Right cardiac atrium (tissue), 5 donors: ENCODE measurements at regions not wholly inside any gene's neighbourhood (a gene's known extent, or its start where the extent isn't known, plus 50 kb on each side); places are given as distances from the start of the nearest gene placed in this dataset.
A peak's percentile ranks its signal among the peaks of the same experiment; 100 is the strongest.

ENCODE experiments used
- ATAC-seq, 2 donors: fragments of 200-7000 bp; cut with Tn5 transposase; one replicate each; pipeline versions ENCODE4 v1.8.0 to v1.9.1; 2020; ENCODE audit warnings: moderate library complexity in 2 of 2, mild to moderate bottlenecking in 1 of 2
- DNase-seq, 3 donors: peaks; one replicate each; pipeline ENCODE4 v3.0.0-alpha.2; 2020
- H3K27ac ChIP-seq: one replicate; pipeline ENCODE4 v1.5.1; 2013; ENCODE audit warnings: mild to moderate bottlenecking, low read length, control low read depth, moderate library complexity
- H3K27me3 ChIP-seq: one replicate; pipeline ENCODE4 v1.6.1; 2013; ENCODE audit not compliant: control insufficient read depth, insufficient read depth
- H3K4me1 ChIP-seq: one replicate; pipeline ENCODE4 v1.6.1; 2013; ENCODE audit warnings: low read length; ENCODE audit not compliant: control insufficient read depth, insufficient read depth
- H3K4me3 ChIP-seq: one replicate; pipeline ENCODE4 v1.5.1; 2013; ENCODE audit warnings: low read length, control low read depth
- H3K9me3 ChIP-seq: one replicate; pipeline ENCODE4 v1.6.1; 2013; ENCODE audit warnings: low read length; ENCODE audit not compliant: control insufficient read depth
- WGBS: extraction: QIAGEN DNeasy Blood & Tissue Kit; methylation state at CpG from one replicate; pipeline ENCODE4 v1.1.7; 2013; 5-methylcytosine and 5-hydroxymethylcytosine counted together
- intact Hi-C, 4 donors: fragments of 100-400 bp; cut with DNase I; formaldehyde crosslinking; loops; one replicate each; pipeline versions ENCODE4 v1.11.0 to v1.14.0; 2022 to 2023
- donor health status: healthy with polysubstance abuse.
- donor health status: DM: no; HTN: yes; CAD: no.
- donor health status: DM: no; HTN: no; CAD: no.
- donor health status: DM: no; HTN: yes; CAD: no; lungs with severe emphysema.
- donor health status: DM: yes; HTN: yes; CAD: no.

DNA sequence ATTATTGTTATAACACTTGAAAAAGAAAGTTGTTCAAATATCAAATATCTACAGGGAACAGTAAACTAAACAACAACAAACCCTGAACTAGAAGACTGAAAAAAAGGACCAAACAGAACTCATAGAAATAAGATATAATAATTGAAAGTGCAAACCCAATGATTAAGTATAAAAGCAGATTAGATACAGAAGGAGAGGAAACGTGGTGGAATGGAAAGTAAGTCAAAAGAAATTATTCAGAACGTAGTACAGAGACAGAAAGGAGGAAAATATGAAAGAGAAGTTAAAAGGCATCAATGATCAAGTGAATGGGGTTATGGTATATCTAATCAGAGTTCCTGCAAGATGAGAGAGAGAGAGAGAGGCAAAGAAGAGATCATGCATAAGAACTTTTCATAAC, 174.2 kb upstream of the DACH1 start:
- Histone ChIP-seq H3K4me1 (no peaks in the 10 kb centered on the region), H3K27me3 (no peaks in the 10 kb centered on the region), H3K4me3 (no peak overlapping the region), H3K9me3 (no peaks in the 10 kb centered on the region), H3K27ac (no peak overlapping the region)
- intact Hi-C loops, result no loop called here
- no peak for DNase-seq
- WGBS, result 50% methylated on average over 2 of the region's 2 CpGs
- no peak for ATAC-seq

DNA sequence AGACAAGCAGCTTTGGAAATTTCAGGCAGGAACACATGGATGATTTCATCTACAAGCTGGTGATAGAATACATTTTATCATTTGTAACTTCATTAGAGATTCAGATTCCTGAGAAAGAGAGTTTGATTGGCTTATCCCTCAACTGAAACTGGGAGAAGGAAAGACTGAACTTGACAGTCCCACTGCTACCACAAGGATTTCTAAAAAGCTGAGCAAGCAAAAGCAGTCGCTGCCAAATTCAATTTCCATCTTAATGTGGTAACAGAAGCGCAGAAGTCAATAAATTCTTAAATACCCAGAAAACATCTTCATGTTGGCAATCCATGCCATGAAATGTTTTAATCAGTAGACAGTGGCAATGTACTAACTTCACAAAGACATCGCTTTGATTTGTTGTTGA, 172.1 kb upstream of the DACH1 start:
- H3K4me3 ChIP-seq, result no peak overlapping the region
- H3K4me1 ChIP-seq, result no peaks in the 10 kb centered on the region
- 92% methylated on average over 3 of the region's 3 CpGs for WGBS
- H3K27me3 ChIP-seq, result no peaks in the 10 kb centered on the region
- intact Hi-C loops, result no loop called here
- DNase-seq, result no peak
- H3K9me3 ChIP-seq, result no peaks in the 10 kb centered on the region
- ATAC-seq, result no peak
- H3K27ac ChIP-seq, result no peak overlapping the region

DNA sequence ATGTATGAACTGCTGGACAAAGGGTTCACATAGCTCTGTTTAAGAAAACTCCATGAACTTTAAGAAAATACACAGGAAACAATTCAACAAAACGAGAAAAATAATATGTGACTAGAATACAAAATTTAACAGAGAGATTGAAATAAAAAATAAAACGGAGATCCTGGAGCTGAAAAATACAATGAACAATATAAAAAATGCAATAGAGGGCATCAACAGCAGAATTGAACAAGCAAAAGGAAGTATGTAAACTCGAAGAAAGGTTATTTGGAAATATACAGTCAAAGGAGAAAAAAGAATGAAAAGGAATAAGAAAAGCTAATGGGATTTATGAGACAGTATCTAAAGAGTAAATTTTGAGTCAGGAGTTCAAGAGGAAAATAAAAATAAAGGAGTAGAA, 163.0 kb upstream of the DACH1 start:
- DNase-seq (no peak), ATAC-seq (no peak)
- WGBS, result 83% methylated on average over 3 of the region's 3 CpGs
- intact Hi-C loops, result no loop called here
- Histone ChIP-seq H3K27ac (no peak overlapping the region), H3K27me3 (no peaks in the 10 kb centered on the region), H3K4me3 (no peak overlapping the region), H3K9me3 (peaks cover 2% of the 10 kb centered on the region), H3K4me1 (no peaks in the 10 kb centered on the region)

DNA sequence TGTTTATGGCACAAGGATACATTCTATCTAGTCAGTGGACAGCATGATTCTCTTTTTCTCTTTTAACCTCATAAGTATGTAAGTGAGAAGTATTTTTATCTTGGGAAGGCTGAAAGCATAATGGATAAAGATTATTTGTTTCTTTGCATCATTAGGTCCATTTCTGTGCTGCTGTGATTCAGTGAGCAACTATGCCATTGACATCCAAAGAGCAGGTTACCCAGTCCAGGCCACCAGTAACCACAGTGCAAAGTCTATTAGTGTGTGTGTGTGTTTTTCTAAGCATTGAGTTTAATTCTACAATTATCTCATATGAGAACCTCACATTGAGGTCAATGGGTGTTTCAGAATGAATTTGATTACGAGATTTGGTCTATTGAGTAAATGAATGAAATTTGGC, 158.8 kb upstream of the DACH1 start:
- no peak for DNase-seq
- intact Hi-C loops, result no loop called here
- 85% methylated on average over 1 of the region's 1 CpG for WGBS

DNA sequence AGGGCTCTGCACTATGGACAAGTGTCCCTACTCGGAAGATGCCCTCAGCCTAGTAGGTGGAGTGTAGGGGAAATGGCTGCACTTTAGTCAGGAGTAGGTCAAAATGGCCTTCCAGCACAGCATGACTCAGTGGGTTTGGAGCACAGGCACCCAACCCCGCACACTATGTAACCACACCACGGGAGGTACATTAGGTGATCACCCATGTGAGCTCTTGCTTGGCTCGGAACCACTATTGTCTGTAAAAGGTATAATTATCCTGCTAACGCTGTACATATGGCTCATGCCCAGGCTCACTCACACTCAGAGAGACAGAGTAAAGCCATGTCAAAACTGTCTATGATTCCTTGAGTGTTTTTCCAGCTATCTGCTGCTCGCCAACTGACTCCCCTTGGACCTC, 156.9 kb upstream of the DACH1 start:
- DNase-seq, result no peak
- H3K4me3 ChIP-seq, result no peak overlapping the region
- H3K27ac ChIP-seq, result no peak overlapping the region
- WGBS, result 90% methylated on average over 6 of the region's 6 CpGs
- ATAC-seq, result no peak
- no peaks in the 10 kb centered on the region for H3K9me3 ChIP-seq
- intact Hi-C loops, result no loop called here
- no peaks in the 10 kb centered on the region for H3K4me1 ChIP-seq
- no peaks in the 10 kb centered on the region for H3K27me3 ChIP-seq

More for the DNA sequence above, 158.8 kb upstream of the DACH1 start:
- no peaks in the 10 kb centered on the region for H3K4me1 ChIP-seq
- ATAC-seq, result no peak
- peaks cover 2% of the 10 kb centered on the region for H3K9me3 ChIP-seq
- no peak overlapping the region for H3K27ac ChIP-seq
- no peaks in the 10 kb centered on the region for H3K27me3 ChIP-seq
- H3K4me3 ChIP-seq, result no peak overlapping the region

DNA sequence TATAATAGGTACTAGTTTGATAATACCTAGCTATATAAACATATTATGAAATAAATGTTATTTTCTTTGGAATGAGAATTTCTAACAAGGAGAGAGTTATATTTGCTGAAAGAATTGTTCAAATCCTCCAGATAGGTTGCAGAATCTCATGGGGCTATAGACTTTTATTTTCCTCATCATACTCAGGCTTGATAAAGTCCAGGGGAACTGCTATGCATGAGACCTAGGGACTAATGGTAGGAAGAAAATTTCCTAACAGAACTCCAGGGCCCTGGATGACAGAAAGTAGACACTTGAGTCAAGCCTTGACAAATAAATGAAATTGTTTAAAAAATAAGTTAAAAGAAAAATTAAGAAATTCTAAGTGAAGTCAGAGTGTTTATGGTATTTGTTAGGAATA, 138.5 kb upstream of the DACH1 start:
- Histone ChIP-seq H3K4me1 (no peaks in the 10 kb centered on the region), H3K27ac (no peak overlapping the region), H3K27me3 (no peaks in the 10 kb centered on the region), H3K9me3 (no peaks in the 10 kb centered on the region), H3K4me3 (no peak overlapping the region)
- ATAC-seq, result no peak
- no peak for DNase-seq
- intact Hi-C loops, result no loop called here

DNA sequence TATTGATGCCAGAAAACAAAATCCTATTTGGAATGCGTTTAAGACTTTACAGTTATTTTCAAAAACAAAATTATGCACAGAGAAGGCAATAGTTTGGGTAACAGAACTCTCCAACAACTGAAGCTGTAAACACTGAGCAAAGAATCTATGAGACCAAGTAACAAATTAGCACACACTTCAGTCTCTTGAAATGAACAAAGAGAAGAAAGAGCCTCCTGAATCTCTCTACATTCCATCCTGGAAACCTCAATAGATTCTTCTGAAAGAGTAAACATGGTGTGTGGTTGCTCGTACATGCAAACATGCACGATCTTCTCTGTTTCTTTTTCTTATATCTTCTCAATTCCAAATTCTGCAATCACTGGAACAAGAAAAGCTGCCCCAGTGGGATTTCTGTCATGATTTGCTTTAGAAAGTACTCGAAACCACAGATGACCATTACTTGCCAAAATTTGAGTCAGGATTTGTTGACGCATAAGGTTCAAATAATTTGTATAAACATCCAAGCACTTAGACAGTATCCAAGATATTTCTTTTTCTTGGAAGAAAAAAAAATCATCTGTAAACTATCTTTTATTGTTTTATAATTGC, 137.9 kb upstream of the DACH1 start:
- no peak for DNase-seq
- WGBS, result 57% methylated on average over 5 of the region's 5 CpGs
- Histone ChIP-seq H3K9me3 (no peaks in the 10 kb centered on the region), H3K4me1 (no peaks in the 10 kb centered on the region), H3K4me3 (no peak overlapping the region), H3K27ac (no peak overlapping the region), H3K27me3 (no peaks in the 10 kb centered on the region)
- intact Hi-C loops, result no loop called here
- ATAC-seq, result no peak

DNA sequence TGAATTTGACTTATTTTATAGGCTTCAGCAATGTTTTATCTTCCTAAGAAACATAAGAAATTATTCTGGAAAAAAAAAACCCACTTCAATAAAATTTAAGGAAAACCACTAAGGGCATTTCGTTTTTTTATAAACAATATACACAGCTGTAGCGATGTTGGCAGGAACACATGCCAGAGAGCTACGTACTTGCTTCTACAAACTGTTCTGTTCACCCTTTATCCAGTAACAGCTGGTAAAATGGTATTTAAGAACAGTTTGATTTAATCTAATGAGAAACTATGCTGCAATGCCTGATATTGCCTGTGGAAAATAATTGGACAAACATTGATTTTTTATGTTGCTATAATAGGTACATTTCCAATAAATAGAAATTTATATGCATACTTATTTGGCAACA, 137.2 kb upstream of the DACH1 start:
- intact Hi-C loops, result no loop called here
- Histone ChIP-seq H3K27ac (no peak overlapping the region), H3K4me3 (no peak overlapping the region), H3K4me1 (no peaks in the 10 kb centered on the region), H3K27me3 (no peaks in the 10 kb centered on the region), H3K9me3 (no peaks in the 10 kb centered on the region)
- no peak for ATAC-seq
- WGBS, result 42% methylated on average over 3 of the region's 3 CpGs
- DNase-seq, result peak in 1 of 3 donors; percentile 36

DNA sequence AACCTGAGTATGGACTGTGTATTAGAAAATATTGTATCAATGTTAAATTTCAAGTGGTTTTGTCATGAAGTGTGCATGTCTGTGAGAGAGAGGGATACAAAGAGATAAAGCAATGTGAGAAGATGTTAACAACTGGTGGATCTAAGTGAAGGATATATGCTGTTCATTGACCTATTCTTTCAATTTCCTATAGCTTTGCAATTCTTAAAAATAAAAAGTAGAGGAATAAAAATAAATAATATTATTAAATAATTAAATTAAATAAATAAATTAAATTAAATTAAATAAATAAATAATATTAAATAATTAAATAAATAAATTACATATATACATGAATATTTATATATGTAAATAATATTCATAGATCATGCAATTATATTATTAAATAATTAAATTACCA, 131.2 kb upstream of the DACH1 start:
- no peak overlapping the region for H3K4me3 ChIP-seq
- ATAC-seq, result no peak
- no peaks in the 10 kb centered on the region for H3K4me1 ChIP-seq
- no peaks in the 10 kb centered on the region for H3K27me3 ChIP-seq
- intact Hi-C loops, result no loop called here
- H3K9me3 ChIP-seq, result no peaks in the 10 kb centered on the region
- H3K27ac ChIP-seq, result no peak overlapping the region
- no peak for DNase-seq

DNA sequence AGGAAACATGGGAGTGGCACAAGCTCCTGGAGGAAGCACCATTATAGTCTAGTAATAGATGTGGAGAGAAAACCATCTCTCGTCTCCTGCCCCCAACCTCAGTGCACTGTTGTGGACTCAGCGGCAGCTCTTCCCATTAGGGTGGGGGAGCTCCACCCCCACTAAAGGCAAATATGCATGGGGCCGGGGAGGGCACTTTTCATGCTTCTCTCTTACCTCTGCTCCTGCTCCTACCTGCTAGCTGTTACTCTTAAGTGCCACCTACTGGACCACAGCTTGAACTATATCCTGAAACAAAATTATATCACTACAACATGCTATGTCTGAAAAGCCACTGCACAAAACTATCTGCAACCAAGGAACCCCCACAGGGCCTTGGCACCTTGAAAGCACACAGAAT, 112.6 kb upstream of the DACH1 start:
- no peaks in the 10 kb centered on the region for H3K4me1 ChIP-seq
- 19% methylated on average over 3 of the region's 3 CpGs for WGBS
- no peak overlapping the region for H3K4me3 ChIP-seq
- H3K27me3 ChIP-seq, result no peaks in the 10 kb centered on the region
- intact Hi-C loops, result no loop called here
- DNase-seq (no peak), ATAC-seq (no peak)
- no peaks in the 10 kb centered on the region for H3K9me3 ChIP-seq
- H3K27ac ChIP-seq, result no peak overlapping the region

DNA sequence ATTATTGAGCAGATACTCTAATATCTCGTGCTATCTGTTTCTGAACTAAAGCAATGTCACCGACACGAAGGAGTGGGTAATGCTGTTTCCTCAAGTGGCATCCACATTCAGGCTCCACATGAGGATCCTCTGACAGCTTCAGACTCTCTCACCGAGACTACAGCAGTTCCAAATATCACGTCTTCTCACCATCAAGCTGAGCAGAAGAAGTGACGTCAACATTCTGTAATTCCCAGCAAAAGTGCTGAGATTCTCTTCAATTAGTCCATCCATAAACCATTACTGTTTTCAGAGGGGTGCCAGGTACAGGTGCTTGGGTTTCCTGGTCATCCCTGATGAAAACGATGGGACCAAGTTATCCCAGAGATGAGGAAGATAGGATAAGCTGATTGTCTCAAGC, 110.0 kb upstream of the DACH1 start:
- no peak for DNase-seq
- Histone ChIP-seq H3K4me1 (no peaks in the 10 kb centered on the region), H3K9me3 (no peaks in the 10 kb centered on the region)

DNA sequence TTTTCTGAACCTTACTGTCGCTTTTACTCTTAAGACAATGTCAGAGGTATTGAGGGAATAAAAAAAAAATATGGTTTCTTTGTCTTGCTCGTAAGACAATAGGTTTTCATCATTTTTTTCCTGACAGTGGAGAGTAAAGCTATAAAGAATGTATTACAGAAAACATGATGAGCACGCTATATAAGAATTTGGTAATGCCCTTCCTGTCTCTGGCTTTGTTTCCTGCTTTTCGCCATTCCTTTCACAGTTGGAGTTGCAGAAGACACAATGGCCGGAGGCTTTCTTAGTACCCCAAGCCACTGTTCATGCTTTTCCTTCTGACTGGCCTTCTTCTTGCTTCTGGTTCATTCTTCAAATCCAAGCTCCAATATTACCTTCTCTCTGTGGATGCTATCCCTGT, 101.0 kb upstream of the DACH1 start:
- Histone ChIP-seq H3K4me1 (no peaks in the 10 kb centered on the region), H3K4me3 (no peak overlapping the region), H3K9me3 (no peaks in the 10 kb centered on the region), H3K27me3 (no peaks in the 10 kb centered on the region), H3K27ac (no peak overlapping the region)
- ATAC-seq (no peak), DNase-seq (no peak)
- 69% methylated on average over 5 of the region's 5 CpGs for WGBS
- intact Hi-C loops, result no loop called here

More for the DNA sequence above, 110.0 kb upstream of the DACH1 start:
- Histone ChIP-seq H3K27ac (no peak overlapping the region), H3K4me3 (no peak overlapping the region), H3K27me3 (no peaks in the 10 kb centered on the region)
- WGBS, result 89% methylated on average over 7 of the region's 7 CpGs
- intact Hi-C loops, result no loop called here
- no peak for ATAC-seq
